ENCODE measurements at regions not wholly inside any gene's neighbourhood (a gene's known extent, or its start where the extent isn't known, plus 50 kb on each side); places are given as distances from the start of the nearest gene placed in this dataset.

DNA sequence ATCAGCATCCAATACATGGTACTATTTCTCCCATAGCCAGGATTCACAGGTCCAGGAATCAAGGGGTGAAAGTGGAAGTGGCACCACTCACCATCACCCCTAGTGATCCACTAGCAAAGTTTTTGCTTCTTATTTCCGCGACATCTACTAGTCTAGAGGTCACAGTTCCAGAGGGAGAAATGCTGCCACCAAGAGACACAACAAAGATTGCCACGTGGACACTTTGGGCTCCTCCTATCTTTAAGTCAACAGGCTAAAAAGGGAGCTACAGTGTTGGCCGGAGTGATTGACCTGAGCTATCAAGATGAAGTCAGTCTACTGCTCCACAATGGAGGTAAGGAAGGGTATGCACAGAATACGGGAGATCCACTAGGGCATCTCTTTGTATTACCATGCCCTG is 178.2 kb downstream of the AKR1D1 start:
- DNase-seq (ENCODE audit: low spot score) = no peak

DNA sequence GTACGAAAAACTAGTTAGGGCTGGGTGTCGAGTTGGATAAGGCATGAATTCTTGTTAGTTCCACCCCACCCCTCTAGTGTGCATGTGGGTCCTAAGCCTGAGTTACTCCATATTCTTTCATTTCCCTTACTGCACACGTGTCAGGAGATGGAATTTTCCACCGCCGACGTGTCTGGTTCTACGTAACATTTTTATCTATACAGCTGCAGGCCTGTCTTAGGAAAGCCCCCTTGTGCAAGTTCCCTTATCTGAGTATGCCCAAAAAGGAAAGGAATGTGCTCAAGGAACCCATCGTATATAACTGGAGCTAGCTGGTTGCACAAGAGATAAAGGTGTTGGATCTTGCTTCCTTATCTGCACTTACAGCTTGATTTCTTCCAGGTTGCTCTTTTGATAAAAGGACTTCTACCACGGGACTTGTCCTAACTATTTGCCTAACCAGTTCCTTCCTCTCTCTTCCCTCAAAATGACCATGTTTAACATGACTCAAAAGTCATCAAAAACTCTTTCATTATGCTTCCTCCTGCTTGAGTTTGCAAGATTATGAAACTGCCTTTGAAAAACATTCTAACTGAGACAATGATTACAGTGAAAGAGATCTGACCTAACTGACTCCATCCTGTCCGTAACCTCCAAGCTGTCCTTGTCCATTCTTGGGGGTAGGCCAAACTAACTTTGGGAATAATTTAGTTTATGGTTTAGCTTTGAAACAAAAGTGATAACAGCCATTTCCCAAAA is 181.4 kb downstream of the AKR1D1 start:
- no peak for DNase-seq (ENCODE audit: low spot score)

DNA sequence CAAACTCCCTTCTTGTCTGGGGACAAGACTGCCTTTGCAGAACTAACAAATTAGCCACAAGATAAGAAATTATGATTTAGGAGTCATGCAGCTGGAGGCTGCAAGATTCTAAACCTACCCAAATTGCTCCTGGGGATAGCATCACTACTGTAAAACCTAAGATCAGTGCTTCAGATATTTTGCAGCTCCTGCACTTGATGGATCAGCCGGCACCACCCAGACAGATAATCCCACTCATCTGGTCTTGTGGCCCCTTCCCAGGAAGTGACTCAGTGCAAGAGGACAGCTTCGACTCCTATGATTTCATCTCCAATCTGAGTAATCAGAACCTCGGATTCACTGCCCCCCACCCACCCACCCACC is 181.9 kb downstream of the AKR1D1 start:
- no peak for DNase-seq (ENCODE audit: low spot score)

DNA sequence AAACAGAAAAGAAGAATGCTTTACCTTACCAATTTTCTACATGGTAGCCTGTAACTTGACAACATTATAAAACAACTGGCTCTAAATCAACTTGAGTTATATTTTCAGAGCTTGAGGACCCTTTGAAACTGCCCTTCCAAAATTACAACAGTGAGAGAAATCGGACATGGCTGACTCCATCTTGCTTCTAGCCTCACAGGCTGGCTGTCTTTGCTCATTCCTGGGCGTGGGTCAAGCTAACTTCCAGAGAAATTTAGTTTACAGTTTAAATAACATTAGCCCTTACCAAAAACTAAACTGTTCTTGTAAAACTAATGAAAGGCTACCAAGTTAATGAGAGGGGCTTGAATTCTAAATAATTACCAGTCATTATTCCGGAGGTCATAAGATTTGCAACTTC is 183.4 kb downstream of the AKR1D1 start:
- no peak for DNase-seq (ENCODE audit: low spot score)

DNA sequence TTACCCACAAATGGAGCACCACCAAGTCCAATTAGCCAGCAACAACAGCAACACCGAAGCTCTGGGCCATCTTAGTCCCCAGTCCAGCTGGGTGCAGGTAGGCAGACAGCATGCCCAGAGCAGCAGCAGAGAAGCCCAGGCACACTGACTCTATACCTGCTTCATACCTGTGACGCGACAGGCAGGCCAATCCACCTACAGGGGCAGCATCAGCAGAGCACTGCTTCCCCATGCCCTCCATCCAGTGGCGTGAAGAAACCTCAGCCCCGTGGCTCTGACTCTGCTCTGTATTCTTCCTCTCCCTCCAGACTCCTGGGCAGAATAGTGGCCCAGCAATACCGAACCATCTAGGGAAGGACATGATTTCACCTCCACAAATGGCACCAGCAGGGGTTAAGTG is 191.7 kb downstream of the AKR1D1 start:
- no peak for DNase-seq (ENCODE audit: low spot score)

DNA sequence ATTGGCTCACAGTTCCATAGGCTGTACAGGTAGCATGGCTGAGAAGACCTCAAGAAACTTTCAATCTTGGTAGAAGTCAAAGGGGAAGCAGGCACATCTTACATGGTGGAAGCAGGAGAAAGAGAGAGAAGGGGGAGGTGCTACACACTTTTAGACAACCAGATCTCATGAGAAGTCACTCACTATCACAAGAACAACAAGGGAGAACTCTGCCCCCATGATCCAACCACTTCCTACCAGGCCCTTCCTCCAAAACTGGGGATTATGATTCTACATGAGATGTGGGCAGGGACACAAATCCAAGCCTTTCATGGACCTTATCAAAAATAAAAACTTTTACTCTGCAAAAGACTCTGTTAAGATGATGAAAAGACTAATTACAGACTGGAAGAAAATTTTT is 183.2 kb upstream of the TRIM24 start:
- no peak for DNase-seq (ENCODE audit: low spot score)

DNA sequence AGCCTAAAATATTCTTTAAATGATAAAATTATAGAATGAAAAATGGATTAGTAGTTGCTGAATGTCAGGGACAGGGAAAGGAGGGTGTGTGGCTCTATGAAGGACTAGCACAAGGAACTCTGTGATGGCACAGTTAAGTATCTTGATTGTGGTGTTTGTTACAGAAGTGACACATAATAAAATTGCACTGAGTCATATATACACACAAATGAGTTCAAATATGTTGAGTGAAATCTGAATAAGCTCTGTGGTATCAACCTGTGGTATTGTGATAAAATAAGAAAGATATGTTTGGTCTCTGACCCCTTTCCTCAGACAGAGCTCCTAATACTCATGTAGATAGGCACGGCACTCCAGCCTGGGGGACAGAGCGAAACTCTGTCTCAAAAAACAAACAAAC is 181.5 kb upstream of the TRIM24 start:
- DNase-seq (ENCODE audit: low spot score) = no peak

DNA sequence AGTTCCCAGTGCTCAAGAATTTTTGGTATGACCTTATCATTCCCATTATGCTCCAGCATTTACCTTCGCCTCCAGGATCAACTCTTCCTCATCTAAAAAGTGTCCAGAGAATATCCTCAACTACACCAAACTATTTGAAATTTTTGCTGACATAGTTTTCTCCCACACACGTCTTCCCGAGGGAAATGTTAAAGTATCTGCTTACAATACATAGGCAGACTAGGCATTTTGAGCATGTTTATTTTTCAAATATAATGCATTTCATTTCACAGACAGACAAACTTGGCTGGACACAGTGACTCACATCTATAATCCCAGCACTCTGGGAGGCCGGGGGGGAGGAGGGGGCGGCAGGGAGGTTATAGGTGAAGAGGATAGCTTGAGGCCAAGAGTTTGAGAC is 177.1 kb upstream of the TRIM24 start:
- DNase-seq (ENCODE audit: low spot score) = no peak

DNA sequence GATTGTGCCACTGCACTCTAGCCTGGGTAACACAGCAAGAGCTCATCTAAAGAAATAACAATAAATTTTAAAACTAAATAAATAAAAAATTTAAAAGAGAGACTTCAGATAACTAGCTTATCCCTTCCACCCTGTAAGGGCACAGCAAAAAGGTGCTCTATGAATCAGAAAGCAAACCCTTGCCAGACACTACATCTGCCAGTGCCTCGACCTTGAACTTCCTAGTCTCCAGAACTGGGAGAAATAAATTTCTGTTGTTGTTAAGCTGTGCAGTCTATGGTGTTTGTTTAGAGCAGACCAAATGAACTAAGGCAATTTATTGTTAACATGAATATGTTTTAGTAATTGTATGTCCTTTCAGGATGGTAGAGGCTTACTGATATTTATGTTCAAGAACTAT is 174.9 kb upstream of the TRIM24 start:
- DNase-seq (ENCODE audit: low spot score) = no peak

DNA sequence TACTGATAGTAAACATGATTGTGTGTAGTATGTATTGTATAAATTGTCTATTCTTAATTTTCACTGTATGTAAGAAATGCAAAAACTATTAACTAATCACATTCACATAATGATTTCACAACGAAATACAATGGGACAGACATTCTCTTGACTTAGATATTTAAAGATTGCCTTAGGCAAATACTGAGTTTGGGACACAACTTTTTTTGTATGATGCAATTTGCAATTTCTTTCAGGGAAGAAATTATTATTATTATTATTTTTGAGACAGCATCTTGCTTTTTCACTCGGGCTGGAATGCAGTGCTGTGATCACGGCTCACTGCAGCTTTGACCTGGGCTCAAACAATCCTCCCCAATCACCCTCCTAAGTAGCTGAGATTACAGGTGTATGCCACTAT is 173.2 kb upstream of the TRIM24 start:
- DNase-seq (ENCODE audit: low spot score) = no peak

DNA sequence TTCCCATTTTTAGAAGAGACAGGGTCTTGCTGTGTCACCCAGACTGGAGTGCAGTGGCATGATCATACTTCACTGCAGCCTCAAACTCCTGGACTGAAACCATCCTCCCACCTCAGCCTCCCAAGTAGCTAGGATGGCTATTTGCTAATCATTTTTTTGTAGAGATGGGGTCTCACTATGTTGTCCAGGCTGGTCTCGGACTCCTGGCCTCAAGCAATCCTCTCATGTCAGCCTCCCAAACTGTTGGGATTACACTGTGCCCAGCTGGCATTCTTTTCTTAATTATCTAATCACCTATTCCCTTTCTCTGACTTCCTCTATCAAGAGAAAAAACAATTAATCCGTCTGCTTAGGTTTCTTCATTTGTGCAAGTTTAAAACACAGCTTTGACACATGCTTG is 172.5 kb upstream of the TRIM24 start:
- DNase-seq (ENCODE audit: low spot score) = no peak

DNA sequence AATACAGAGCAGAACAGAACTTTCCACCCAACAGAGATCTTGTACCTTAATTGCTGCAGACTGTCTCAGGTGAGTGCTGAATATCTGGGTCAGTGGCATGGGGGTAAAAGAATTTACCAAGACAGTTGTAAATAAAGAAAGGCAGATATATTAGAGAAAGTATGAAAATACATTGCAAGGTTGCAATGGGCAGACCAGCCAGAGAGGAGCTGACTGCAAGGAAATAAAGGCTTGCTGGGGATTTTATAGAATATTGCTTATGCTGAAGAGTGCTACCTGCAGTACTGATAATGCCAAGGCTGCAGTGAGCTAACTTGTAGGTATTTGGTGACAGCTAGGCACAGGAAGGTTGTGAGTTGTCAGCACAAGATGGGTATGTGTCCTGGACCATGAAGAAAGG is 171.0 kb upstream of the TRIM24 start:
- DNase-seq (ENCODE audit: low spot score) = no peak

DNA sequence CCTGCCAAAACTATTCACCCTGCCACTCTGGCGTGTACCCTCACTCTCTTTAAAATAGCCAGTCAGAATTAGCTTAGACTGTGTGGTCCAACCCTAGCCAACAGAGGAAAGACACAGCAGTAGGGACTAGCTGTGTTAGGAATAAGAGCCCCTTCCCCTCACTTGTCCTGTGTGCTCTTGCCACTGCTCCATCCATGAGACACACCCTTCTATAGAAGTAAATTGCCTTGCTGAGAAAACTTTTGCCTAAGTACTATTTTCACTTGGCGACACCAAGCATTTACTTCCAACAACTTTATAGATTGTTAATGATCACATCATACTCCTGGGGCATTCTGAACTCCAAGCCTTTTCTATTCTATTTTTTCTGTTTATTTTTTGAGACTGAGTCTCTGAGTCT is 170.2 kb upstream of the TRIM24 start:
- no peak for DNase-seq (ENCODE audit: low spot score)

DNA sequence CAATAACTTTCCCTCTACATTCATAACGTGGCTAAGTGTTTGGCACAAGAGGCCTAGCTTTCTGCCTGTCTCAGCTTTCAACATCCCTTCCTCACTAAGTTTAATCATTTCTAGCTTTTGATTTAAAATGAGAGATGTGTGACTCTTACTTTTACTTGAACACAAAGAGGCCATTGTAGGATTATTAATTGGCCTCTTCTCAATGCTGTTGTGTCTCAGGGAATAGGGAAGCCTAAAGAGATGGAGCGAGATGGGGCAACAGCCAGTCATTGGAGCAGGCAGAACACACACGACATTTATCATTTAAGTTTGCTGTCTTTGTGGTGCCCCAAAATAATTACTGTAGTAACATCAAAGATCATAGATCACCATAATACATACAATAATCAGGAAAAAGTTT is 167.1 kb upstream of the TRIM24 start:
- DNase-seq (ENCODE audit: low spot score) = no peak

DNA sequence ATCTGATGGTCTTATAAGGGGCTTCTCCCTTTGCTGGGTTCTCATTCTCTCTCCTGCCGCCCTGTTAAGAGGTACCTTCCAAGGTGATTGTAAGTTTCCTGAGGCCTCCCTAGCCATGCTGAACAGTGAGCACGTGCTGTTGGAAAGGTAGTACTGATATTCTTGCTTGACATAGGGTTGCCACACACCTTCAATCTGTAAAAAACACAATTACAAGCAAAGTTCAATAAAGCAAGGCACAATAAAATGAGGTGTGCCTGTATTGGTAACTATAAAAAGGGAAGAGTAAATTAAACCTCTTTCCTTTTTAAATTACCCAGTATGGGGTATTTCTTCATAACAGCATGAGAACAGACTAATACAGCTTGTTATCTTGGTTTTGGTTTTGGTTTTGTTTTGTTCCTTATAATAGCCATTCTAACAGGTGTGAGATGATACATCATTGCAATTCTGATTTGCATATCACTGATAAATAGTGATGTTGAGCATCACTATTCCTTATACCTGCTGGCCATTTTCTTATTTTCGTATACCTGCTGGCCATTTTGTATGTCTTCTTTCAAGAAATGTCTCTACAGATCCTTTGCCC is 164.9 kb upstream of the TRIM24 start:
- no peak for DNase-seq (ENCODE audit: low spot score)

DNA sequence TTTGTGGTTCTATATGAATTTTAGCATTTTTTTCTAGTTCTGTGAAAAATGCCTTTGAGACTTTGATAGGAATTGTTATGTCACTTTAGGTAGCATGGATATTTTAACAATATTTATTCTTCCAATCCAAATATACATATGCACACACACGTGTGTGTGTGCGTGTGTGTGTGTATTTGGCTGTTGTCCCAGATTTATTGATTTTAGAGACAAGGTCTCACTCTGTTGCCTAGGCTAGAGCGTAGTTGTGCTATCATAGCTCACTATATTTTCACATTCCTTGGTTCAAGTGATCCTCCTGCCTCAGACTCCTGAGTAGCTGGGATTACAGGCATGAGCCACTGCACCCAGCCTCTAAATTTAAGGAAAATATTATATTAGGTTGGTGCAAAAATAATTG is 162.5 kb upstream of the TRIM24 start:
- DNase-seq (ENCODE audit: low spot score) = no peak

DNA sequence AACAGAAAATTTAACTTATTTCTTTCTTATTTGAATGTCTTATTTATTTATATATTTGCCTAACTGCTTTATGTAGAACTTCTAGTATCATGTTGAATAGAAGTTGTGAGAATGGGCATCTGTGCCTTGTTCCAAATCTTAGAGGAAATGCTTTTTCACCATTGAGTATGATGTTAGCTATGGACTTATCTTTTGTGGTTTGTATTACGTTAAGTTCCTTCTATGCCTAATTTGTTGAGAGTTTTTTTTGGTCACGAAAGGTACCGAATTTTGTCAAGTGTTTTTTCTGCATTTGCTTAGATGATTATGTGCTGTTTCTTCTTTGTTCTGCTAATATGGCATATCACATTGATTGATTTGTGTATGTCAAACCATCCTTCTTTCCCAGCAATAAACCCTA is 161.0 kb upstream of the TRIM24 start:
- no peak for DNase-seq (ENCODE audit: low spot score)

DNA sequence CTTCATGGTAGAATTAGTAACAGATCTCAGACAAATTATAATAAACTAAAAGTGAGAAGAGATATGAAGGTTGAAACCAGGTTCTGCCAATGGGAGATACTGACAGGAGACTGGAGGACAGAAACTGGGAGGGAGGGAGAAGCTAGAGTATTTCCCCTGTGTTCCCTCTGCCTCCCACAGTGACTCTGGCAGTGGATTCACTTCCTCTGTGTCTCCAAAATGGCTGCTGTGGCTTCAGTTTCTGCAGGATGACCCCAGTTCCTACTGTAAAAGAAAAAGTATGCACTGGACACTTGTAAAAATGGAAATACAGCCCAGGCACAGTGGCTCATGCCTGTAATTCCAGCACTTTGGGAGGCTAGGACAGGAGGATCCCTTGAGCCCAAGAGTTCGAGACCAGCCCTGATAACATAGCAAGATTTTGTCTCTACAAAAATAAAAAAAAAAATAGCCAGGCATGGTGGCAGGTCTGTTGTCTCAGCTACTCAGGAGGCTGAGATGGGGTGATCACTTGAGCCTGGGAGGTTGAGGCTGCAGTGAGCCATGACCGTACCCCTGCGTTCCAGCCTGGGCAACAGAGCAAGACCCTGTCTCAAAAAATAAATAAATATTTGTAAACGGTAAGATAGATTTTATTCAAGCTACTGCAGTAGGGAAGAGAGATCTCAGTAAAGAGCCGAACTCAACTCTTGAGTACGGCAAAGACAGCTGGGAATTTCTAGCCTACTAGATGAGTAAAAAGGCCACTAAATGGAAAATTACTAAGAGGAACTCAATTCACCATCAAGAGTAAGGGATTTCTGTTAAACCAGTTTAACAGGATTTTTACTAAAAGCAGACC is 156.6 kb upstream of the TRIM24 start:
- DNase-seq (ENCODE audit: low spot score) = no peak

DNA sequence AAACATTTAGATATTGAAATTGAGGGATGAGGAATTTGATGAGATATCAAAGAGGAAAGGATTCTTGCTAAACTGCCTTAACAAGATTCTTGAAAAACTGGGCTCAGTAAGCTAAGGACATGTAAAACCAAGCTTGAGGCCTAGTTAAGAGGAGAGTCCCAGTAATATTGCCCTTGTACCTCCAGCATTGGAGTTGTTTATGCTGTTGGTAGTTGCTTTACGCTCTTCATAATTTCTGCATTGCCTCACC is 156.1 kb upstream of the TRIM24 start:
- DNase-seq (ENCODE audit: low spot score) = no peak

DNA sequence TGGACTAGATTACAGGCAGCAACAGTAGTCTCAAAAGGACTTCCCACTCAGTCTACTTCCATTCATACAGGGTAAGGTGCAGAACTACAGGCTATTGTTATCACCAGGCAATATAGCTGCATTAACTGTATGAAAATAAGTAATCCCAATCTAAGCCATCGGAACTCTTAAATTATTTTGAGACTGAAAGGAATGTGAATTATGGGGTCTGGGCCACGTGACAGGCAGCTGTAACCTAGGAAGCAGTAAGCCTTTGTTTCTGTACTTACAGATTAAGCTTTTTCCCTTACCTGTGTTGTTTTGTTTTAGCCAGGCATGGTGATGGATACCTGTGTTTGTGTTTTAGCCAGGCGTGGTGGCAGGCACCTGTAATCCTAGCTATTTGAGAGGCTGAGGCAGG is 152.4 kb upstream of the TRIM24 start:
- DNase-seq (ENCODE audit: low spot score) = no peak

DNA sequence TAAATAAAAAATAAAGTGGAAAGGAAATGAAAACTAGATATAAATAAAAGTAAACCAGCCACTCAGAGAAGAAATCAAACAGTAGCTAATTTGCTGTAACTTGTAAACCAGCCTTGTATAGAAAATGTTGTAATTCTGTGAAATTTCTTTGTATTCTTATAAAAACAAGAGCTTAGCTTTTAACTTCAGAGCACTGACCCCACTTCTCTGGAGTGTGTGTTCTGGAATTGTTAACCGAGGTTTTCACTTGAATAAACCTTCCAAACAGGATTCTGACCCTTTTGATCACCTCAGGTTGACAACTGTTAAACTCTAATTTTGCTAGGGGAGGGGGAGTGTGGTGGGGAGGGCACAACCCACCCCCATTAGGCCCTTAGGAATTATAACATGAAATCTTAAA is 151.9 kb upstream of the TRIM24 start:
- DNase-seq (ENCODE audit: low spot score) = no peak

DNA sequence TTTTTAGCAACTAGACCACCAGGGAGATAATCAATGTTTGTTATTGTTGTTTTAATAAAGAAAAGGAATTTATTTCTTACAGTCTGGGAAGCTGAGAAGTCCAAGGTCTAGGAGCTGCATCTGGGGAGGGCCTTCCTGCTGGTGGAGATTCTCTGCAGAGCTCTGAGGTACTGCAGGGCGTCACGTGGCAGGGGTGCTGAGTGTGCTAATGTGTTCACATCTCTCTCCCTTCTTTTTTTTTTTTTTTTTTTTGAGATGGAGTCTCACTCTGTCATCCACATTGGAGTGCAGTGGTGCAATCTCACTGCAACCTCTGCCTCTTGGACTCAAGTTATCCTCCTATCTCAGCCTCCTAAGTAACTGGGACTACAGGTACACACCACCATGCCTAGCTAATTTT is 150.9 kb upstream of the TRIM24 start:
- no peak for DNase-seq (ENCODE audit: low spot score)

DNA sequence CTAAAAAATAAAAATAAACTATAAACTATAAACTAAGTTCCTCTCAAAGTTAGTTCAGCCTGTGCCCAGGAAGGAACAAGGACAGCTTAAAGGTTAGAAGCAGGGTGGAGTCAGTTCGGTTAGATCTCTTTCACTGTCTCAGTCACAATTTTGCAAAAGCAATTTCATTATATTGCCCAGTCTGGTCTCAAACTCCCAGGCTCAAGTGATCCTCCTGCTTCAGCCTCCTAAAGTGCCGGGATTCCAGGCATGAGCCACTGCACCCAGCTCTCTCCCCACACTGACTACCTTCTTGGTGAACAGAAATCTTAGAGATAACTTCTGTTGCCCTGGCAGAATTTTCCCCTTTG is 146.3 kb upstream of the TRIM24 start:
- no peak for DNase-seq (ENCODE audit: low spot score)

All from AG20443 (cell line).